HL-60 (cell line): ENCODE measurements at regions not wholly inside any gene's neighbourhood (a gene's known extent, or its start where the extent isn't known, plus 50 kb on each side); places are given as distances from the start of the nearest gene placed in this dataset.

ENCODE experiments used
- DNase-seq, 2 experiments: peaks; one replicate each; pipeline ENCODE4 v3.0.0-alpha.2; 2010 to 2020; ENCODE audit warnings: low read depth in 1 of 2, low spot score in 1 of 2
- H3K27ac ChIP-seq: fragments of 250-450 bp; sonication (Bioruptor Pico); replicated peaks from 2 replicates; pipeline ENCODE4 v1.5.1; 2020; ENCODE audit warnings: mild to moderate bottlenecking, moderate library complexity
- H3K27me3 ChIP-seq: fragments of 250-450 bp; sonication (Bioruptor Pico); 2 replicates; pipeline ENCODE4 v1.5.1; 2021; ENCODE audit warnings: mild to moderate bottlenecking, moderate library complexity; ENCODE audit not compliant: insufficient read depth, poor library complexity, severe bottlenecking
- H3K4me3 ChIP-seq: replicated peaks from 2 replicates; pipeline ENCODE4 v1.5.1; 2011; ENCODE audit warnings: mild to moderate bottlenecking, control low read depth, low read length; ENCODE audit not compliant: insufficient read depth
- CTCF ChIP-seq: IDR thresholded peaks from one replicate; pipeline ENCODE4 v1.5.1; 2011; ENCODE audit warnings: low read length, control low read depth, inconsistent platforms; ENCODE audit not compliant: insufficient read depth
- GABPA ChIP-seq: IDR thresholded peaks from 2 replicates; pipeline ENCODE4 v1.6.1; 2012; ENCODE audit warnings: low read depth
- POLR2AphosphoS5 ChIP-seq: IDR thresholded peaks from 2 replicates; pipeline ENCODE4 v1.6.1; 2012; ENCODE audit warnings: low read depth
- REST ChIP-seq: IDR thresholded peaks from 2 replicates; pipeline ENCODE4 v1.6.1; 2012; ENCODE audit warnings: low read depth; ENCODE audit not compliant: insufficient replicate concordance
- SPI1 ChIP-seq: IDR thresholded peaks from 2 replicates; pipeline ENCODE4 v1.6.1; 2012; ENCODE audit warnings: low read depth, mild to moderate bottlenecking, borderline replicate concordance

DNA sequence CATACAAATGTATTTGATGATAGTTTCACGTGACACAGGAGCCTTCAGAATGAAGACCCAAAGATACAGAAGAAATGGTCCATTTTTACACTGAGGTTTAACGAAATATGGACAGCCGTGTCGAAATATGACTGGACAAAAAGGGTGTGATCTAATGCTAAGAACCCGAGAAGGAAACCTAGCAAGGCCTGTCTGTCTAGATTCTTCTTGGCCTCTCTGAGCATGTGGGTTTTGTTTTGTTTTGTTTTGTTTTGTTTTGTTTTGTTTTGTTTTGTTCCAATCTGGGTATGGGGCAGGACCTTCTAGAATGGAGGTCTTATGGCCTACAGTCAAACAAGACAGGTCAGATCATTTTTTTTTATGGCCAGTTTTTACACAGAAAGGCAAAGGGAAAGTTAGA lies 242.7 kb upstream of the STT3B start:
- no peaks in the 10 kb centered on the region for H3K27me3 ChIP-seq
- no peak overlapping the region for H3K27ac ChIP-seq
- H3K4me3 ChIP-seq: no peak overlapping the region
- DNase-seq: no peak
- TF ChIP-seq POLR2AphosphoS5 (no peak), CTCF (no peak), GABPA (no peak), REST (no peak), SPI1 (no peak)

GRCh38 chr3:31291818-31292217 lies 240.9 kb upstream of the STT3B start:
- no peak overlapping the region for H3K27ac ChIP-seq
- H3K27me3 ChIP-seq: no peaks in the 10 kb centered on the region
- no peak for DNase-seq
- no peak overlapping the region for H3K4me3 ChIP-seq
- no peak for TF ChIP-seq POLR2AphosphoS5
- no peak for TF ChIP-seq REST
- TF ChIP-seq CTCF: no peak
- no peak for TF ChIP-seq GABPA
- no peak for TF ChIP-seq SPI1

GRCh38 chr3:31294430-31295149 lies 238.1 kb upstream of the STT3B start:
- TF ChIP-seq CTCF (no peak), REST (no peak), POLR2AphosphoS5 (no peak), SPI1 (no peak), GABPA (no peak)
- H3K4me3 ChIP-seq: no peak overlapping the region
- no peak overlapping the region for H3K27ac ChIP-seq
- no peak for DNase-seq
- H3K27me3 ChIP-seq: no peaks in the 10 kb centered on the region
